WERI-Rb-1 (cell line): ENCODE measurements at regions not wholly inside any gene's neighbourhood (a gene's known extent, or its start where the extent isn't known, plus 50 kb on each side); places are given as distances from the start of the nearest gene placed in this dataset.
"Not testable (repeated sequence)": the region's sequence is repeated elsewhere in the genome, so short reads cannot be mapped to it uniquely, and the experiment has no call there.

Experiments used
- DNase-seq: peaks from one replicate; pipeline ENCODE4 v3.0.0-alpha.2; 2020
- H3K27ac ChIP-seq: fragments of 250-450 bp; sonication (Bioruptor Pico); 2 replicates; pipeline ENCODE4 v1.5.1; 2020; ENCODE audit warnings: mild to moderate bottlenecking, moderate library complexity
- H3K27me3 ChIP-seq: fragments of 250-450 bp; sonication (Bioruptor Pico); 2 replicates; pipeline ENCODE4 v1.5.1; 2021; ENCODE audit warnings: mild to moderate bottlenecking, low read depth, moderate library complexity; ENCODE audit not compliant: insufficient read depth, severe bottlenecking
- H3K36me3 ChIP-seq: fragments of 250-450 bp; sonication (Bioruptor Pico); 2 replicates; pipeline ENCODE4 v1.5.1; 2020; ENCODE audit warnings: mild to moderate bottlenecking, moderate library complexity
- H3K4me3 ChIP-seq: 2 replicates; pipeline ENCODE4 v1.5.1; 2011; ENCODE audit warnings: low read depth, mild to moderate bottlenecking, control low read depth, low read length
- H3K9me3 ChIP-seq: fragments of 250-450 bp; sonication (Bioruptor Pico); 2 replicates; pipeline ENCODE4 v1.5.1; 2021; ENCODE audit warnings: mild to moderate bottlenecking, moderate library complexity; ENCODE audit not compliant: severe bottlenecking
- TF ChIP-seq, protein P1 (sequence below): IDR thresholded peaks from 2 replicates; pipeline ENCODE4 v1.5.1; 2011; ENCODE audit warnings: low read depth, mild to moderate bottlenecking, control low read depth, inconsistent platforms, low read length

DNA sequence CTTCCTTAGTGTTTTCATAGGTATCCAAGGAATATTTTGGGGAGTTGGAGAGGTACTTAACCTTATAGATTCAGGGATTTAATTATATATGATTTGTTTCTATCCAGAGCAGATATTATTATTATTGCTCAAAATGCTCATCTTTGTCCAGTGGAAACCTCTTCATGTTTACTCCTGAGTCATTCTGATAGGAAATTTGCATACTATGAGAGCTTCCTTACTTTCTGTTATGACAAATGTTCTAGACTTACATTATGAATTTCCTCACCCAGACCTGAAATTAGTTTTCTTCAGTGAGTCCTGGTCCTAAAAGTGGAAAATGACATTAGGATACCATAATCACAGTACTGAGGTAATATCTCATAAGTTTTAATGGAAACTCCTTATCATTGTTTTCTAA, 57.5 kb upstream of the PLPPR5 start:
- DNase-seq: no peak
- H3K27me3 ChIP-seq: no peaks in the 10 kb centered on the region
- TF ChIP-seq, protein P1, sequence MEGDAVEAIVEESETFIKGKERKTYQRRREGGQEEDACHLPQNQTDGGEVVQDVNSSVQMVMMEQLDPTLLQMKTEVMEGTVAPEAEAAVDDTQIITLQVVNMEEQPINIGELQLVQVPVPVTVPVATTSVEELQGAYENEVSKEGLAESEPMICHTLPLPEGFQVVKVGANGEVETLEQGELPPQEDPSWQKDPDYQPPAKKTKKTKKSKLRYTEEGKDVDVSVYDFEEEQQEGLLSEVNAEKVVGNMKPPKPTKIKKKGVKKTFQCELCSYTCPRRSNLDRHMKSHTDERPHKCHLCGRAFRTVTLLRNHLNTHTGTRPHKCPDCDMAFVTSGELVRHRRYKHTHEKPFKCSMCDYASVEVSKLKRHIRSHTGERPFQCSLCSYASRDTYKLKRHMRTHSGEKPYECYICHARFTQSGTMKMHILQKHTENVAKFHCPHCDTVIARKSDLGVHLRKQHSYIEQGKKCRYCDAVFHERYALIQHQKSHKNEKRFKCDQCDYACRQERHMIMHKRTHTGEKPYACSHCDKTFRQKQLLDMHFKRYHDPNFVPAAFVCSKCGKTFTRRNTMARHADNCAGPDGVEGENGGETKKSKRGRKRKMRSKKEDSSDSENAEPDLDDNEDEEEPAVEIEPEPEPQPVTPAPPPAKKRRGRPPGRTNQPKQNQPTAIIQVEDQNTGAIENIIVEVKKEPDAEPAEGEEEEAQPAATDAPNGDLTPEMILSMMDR: no peak

GRCh38 chr1:99069146-99069545, 64.5 kb upstream of the PLPPR5 start:
- DNase-seq: no peak
- H3K9me3 ChIP-seq: no peaks in the 10 kb centered on the region
- TF ChIP-seq, protein P1: no peak
- H3K27ac ChIP-seq: no peak overlapping the region
- H3K36me3 ChIP-seq: no peaks in the 10 kb centered on the region
- H3K4me3 ChIP-seq: no peak overlapping the region
- no peaks in the 10 kb centered on the region for H3K27me3 ChIP-seq

More for the DNA sequence above, 57.5 kb upstream of the PLPPR5 start:
- Histone ChIP-seq H3K9me3 (no peaks in the 10 kb centered on the region), H3K4me3 (no peak overlapping the region), H3K27ac (no peak overlapping the region), H3K36me3 (no peaks in the 10 kb centered on the region)

DNA sequence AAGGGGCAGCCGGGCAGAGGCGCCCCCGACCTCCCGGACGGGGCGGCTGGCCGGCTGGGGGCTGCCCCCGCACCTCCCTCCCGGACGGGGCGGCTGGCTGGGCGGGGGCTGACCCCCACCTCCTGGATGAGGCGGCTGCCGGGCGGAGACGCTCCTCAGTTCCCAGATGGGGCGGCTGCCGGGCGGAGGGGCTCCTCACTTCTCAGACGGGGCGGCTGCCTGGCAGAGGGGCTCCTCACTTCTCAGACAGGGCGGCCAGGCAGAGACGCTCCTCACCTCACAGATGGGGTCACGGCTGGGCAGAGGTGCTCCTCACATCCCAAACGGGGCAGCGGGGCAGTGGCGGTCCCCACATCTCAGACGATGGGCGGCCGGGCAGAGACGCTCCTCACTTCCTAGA, 73.9 kb upstream of the PLPPR5 start:
- DNase-seq, H3K9me3 ChIP-seq, H3K36me3 ChIP-seq, H3K27ac ChIP-seq, H3K4me3 ChIP-seq, H3K27me3 ChIP-seq: not testable (repeated sequence)

DNA sequence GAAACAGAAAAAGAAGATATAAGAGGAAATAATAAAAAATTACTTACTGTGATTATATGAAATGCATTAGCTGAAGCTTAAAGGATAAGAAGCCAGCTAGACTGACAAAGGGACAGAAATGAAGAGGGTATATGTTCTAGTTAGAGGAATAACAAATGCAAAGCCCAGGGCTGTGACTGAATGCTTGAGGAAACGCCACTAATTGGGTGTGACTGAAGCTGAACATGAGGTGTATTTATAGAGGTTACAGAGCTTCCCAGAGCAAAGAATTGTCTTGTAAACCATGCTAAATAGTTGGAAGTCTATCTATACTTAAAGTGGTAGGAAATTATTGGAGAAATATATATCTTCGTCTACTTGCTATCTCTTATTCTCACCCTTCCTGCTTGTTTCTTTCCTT, 77.7 kb upstream of the PLPPR5 start:
- H3K36me3 ChIP-seq: no peaks in the 10 kb centered on the region
- H3K27ac ChIP-seq: no peak overlapping the region
- no peak overlapping the region for H3K4me3 ChIP-seq
- no peak for DNase-seq
- no peaks in the 10 kb centered on the region for H3K9me3 ChIP-seq
- no peaks in the 10 kb centered on the region for H3K27me3 ChIP-seq
- TF ChIP-seq, protein P1: no peak

GRCh38 chr1:99083338-99083737, 78.7 kb upstream of the PLPPR5 start:
- H3K36me3 ChIP-seq: no peaks in the 10 kb centered on the region
- no peak for DNase-seq
- H3K27me3 ChIP-seq: no peaks in the 10 kb centered on the region
- TF ChIP-seq, protein P1: no peak
- H3K9me3 ChIP-seq: no peaks in the 10 kb centered on the region
- no peak overlapping the region for H3K4me3 ChIP-seq
- H3K27ac ChIP-seq: no peak overlapping the region

DNA sequence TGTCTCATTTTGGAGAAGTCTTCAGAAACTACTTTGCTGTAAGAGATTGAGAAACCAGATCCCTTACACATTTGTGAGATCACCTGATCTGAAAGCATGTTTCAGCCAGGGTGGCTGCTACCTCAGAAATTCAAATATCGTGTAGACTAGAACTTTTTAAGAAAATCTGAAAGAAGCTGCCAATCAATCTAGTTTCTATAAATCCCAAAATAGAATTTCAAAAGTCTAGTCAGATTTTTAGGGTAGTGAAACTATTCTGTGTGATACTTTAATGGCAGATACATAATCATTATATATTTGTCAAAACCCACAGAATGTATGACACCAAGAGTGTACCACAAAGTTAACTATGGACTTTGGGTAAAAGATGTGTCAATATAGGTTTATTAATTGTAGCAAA, 79.9 kb upstream of the PLPPR5 start:
- TF ChIP-seq, protein P1: no peak
- H3K27me3 ChIP-seq: no peaks in the 10 kb centered on the region
- H3K4me3 ChIP-seq: no peak overlapping the region
- H3K9me3 ChIP-seq: no peaks in the 10 kb centered on the region
- no peak for DNase-seq
- no peak overlapping the region for H3K27ac ChIP-seq
- no peaks in the 10 kb centered on the region for H3K36me3 ChIP-seq
